HG03439 (cell line): ENCODE measurements at regions not wholly inside any gene's neighbourhood (a gene's known extent, or its start where the extent isn't known, plus 50 kb on each side); places are given as distances from the start of the nearest gene placed in this dataset.
"Not testable (repeated sequence)": the region's sequence is repeated elsewhere in the genome, so short reads cannot be mapped to it uniquely, and the experiment has no call there.

Experiments used
- ATAC-seq: cut with Tn5 transposase; IDR thresholded peaks from one replicate; pipeline ENCODE4 v1.9.1; 2021; ENCODE audit warnings: mild to moderate bottlenecking, moderate library complexity; ENCODE audit not compliant: unreplicated experiment

DNA sequence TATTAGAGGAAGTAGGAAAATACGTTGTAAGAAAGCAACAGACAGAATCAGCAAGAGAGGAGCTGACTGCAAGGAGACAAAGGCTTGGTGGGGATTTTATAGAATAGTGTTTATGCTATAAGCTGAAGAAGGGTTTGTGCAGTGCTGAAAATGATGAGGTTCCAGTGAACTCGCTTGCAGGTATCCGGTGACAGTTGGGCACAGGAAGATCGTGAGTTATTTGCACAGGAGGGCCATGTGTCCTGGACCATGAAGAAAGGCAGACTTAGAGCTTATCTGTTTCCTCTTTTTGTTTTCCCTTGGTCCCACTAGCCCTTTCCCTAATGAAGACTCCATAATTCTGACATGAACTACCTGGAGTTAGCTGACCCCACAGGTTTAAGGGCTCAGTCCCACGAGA is 61.4 kb downstream of the NXNL2 start:
- no peak for ATAC-seq

GRCh38 chr9:88604836-88605511 is 70.0 kb downstream of the NXNL2 start:
- ATAC-seq, result no peak

GRCh38 chr9:88605512-88606362 is 70.8 kb downstream of the NXNL2 start:
- no peak for ATAC-seq

- ATAC-seq, result no peak
Measured at GRCh38 chr9:88614359-88614758, 79.4 kb downstream of the NXNL2 start.

DNA sequence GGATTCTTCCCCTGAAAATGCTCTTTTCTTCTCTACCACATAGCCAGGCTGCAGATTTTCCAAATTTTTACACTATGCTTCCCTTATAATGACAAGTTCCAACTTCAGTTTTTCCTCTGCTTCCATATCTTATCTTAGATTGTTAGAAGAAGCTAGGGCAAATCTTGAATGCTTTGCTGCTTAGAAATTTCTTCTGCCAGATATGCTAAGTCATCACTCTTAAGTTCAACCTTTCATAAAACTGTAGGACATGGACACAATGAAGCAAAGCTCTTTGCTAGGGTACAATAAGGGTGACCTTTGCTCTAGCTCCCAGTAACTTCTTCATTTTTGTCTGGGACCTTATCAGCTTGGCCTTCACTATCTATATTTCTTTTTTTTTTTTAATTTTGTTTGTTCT is 88.7 kb downstream of the NXNL2 start:
- no peak for ATAC-seq

GRCh38 chr9:88628114-88628513 is 93.1 kb downstream of the NXNL2 start:
- no peak for ATAC-seq

DNA sequence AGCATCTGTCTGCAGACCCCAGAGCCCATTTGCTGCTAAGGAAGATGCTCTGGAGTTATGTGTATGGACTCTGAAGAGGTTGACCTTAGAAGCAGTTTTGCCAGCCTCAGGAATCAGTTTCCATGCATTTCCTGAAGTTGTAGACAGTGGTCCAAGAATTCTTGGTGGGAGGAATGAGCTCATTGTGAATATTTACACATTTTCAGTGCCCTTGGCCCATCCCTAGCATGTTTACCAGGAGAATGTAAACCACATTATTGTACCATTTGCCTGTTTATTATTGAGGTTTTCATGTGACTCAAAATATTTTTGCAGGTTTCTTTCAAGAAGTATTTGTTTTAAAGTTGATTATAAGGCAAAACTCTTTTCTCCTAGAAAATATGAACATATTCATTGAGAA is 93.8 kb downstream of the NXNL2 start:
- ATAC-seq, result no peak

DNA sequence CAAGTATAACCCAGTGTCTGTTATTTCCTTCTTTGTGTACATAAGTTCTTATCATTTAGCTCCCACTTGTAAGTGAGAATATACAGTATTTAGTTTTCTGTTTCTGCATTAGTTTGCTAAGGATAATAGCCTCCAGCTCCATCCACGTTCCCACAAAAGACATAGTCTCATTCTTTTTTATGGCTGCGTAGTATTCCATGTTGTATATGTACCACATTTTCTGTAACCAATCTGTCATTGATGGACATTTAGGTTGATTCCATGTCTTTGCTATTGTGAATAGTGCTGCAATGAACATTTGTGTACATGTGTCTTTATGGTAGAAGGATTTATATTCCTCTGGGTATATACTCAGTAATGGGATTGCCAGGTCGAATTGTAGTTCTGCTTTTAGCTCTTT is 95.6 kb downstream of the NXNL2 start:
- not testable (repeated sequence) for ATAC-seq

GRCh38 chr9:88635151-88635550 is 100.2 kb downstream of the NXNL2 start:
- ATAC-seq, result no peak

DNA sequence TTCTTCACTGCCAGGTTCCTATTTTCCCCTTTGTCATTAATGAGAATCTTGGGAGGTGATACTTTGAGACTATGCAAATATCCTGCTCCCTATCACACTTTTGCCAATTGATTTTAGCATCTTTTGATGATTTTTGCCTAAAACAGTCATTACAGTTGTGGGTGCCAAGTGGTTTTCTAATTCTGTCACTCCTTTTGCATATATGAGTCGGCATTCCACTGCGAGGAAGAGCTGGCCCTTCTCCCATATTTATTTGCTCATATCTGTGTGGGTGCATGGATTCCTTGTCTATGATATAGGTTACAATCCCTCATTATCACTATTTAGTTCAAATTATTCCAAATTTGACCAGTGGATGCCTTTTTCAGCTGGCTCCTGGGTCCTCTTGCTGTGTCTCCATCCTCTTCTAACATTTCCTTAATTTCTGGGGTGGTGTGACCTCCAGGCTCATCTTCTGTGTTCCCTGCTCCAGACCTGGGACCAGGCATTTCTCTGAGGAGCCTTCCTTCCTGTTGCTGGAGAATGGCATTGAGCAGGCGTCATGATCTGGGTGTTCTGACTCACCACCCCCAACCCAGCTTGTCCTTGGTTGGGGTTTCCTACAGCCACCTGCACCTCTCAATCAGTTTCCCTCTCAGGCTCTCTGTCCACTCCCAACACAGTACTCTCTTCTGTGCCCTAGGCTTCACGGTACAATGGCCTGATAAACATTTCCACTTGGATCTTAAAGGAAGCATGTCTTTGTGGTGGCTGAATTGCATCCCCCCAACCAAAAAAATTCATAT is 106.7 kb downstream of the NXNL2 start:
- ATAC-seq, result no peak

DNA sequence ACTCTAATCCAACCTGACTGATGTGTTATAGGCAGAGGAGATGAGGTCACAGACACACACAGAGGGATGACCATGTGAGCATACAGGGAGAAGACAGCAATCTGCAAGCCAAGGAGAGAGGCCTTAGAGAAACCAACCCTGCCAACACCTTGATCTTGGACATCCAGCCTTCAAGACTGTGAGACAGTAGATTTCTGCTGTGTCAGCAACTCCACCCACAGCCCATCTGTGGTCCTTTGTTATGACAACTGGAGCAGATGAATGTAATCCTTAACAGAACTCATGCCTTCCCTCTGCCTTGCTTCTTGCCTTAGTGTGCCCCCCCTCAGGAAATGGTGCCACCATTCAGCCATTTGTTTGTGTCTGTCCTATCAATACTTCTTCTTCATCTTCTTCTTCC is 107.4 kb downstream of the NXNL2 start:
- no peak for ATAC-seq

DNA sequence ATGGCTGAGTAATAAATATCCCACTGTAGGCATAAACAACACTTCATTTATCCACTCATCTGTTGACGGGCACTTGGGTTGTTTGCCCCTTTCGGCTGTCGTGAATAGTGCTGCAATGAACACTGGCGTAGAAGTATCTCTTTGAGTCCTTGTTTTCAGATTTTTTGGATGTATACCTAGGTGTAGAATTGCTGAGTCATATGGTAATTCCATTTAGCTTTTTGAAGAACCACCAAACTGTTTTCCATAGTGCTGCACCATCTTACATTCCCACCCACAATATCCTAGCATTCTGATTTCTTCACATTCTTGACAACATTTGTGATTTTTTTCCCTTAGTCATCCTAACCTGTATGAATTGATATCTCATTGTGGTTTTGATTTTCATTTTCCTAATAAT is 109.0 kb downstream of the NXNL2 start:
- ATAC-seq, result no peak

GRCh38 chr9:88645172-88645878 is 110.3 kb downstream of the NXNL2 start:
- ATAC-seq, result no peak

- no peak for ATAC-seq
Measured at GRCh38 chr9:88645879-88646199, 110.9 kb downstream of the NXNL2 start.

DNA sequence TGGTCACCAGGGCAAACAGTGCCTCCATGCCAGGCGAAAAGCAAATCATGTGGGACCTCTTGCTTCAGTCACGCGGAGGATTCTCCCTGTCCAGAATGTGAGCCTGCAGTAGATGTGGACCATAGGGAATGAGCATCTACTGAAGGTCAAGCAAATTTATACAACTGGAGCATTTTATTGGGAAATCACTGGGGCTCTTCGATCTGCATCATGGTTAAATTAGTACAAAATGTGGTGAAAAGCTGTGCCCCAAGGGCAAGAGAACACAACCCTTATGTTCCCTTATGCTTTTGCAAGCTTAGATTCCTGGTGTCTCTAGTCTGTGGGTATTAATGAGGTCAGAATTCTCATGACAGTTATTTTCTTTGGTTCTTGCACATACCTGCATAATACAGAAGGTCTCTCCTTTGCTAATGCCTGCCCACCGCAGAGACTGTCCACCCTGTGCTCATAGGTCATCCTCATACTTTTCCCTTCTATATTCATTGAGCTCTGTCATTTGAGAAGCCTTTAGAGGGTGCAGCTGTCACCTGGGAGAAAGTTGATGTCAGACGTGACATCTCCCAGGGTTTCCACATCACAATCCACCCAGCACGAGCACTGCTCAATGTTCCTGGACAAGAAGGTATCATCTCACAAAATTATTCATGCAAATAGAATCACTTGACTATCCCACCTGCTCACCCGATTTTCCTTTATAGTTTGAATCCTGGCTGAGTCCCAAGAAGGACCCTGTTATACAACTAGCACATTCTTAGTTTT is 111.7 kb downstream of the NXNL2 start:
- no peak for ATAC-seq

- no peak for ATAC-seq
Measured at GRCh38 chr9:88651682-88652633, 117.0 kb downstream of the NXNL2 start.

GRCh38 chr9:88652876-88653275 is 117.9 kb downstream of the NXNL2 start:
- no peak for ATAC-seq

GRCh38 chr9:88653406-88653805 is 118.4 kb downstream of the NXNL2 start:
- no peak for ATAC-seq

- no peak for ATAC-seq
Measured at GRCh38 chr9:88653911-88654310, 118.9 kb downstream of the NXNL2 start.
